NCI-H2196 treated with DMSO at 0.1 percent for 48 hours (cell line): ENCODE measurements at regions not wholly inside any gene's neighbourhood (a gene's known extent, or its start where the extent isn't known, plus 50 kb on each side); places are given as distances from the start of the nearest gene placed in this dataset.

Source experiments
- DNase-seq: peaks from one replicate; lab custom pipeline; 2025; ENCODE audit not compliant: unreplicated experiment; lab: John Stamatoyannopoulos, UW

DNA sequence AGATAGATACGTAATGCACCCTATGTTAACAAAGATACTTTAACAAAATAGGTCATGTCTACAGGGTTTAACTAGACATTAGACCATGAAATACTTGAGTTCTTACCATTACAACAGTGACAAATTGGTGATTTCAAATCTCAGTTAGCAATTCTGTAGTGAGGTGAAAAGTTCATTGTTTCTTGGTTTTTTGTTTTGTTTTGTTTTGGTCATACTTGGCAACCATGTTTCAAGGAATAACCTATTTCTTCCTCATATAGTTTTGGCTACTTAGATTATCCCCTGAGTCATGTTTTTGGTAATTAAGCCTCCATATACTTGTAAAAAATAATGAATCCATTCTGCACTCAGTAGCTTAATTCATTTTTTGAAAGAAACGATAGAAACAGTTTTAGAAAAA is 1200.4 kb downstream of the DIAPH3 start:
- no peak for DNase-seq

DNA sequence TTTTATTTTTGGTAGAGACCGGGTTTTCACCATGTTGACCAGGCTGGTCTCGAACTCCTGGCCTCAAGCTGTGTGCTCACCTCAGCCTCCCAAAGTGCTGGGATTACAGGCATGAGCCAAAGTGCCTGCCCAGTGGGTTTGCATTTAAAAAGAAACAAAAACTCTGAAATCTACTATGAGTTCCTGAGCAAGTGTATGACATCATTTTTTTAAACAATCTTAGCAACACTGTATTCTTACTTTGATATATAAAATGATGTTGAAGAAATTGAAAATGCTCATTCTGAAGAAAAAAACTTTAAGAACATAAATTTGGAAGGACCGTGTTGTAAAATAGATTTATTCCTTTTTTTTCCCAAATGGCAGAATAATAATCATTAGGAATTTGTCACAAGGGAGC is 1199.7 kb downstream of the DIAPH3 start:
- DNase-seq = no peak

DNA sequence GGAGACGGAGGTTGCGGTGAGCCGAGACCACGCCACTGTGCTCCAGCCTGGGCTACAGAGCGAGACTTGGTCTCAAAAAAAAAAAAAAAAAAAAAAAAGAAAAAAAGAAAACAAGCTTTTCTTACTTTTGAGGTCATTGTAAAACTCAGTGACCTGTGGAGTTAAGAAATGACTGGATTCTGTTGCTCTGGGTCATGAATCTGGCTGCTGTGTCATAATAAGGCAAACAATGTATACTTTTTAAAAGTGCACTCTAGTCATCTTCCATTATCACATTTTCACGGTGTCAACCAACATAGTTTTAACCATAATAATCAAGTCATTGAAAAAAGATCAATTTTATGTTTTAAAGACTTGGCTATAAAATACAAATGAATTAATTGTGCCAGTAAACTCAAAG is 1186.6 kb downstream of the DIAPH3 start:
- no peak for DNase-seq

GRCh38 chr13:58978331-58978730 is 1185.4 kb downstream of the DIAPH3 start:
- no peak for DNase-seq

GRCh38 chr13:58979851-58980250 is 1183.9 kb downstream of the DIAPH3 start:
- DNase-seq = no peak

- DNase-seq = no peak
Measured at GRCh38 chr13:58985845-58986244, 1177.9 kb downstream of the DIAPH3 start.

DNA sequence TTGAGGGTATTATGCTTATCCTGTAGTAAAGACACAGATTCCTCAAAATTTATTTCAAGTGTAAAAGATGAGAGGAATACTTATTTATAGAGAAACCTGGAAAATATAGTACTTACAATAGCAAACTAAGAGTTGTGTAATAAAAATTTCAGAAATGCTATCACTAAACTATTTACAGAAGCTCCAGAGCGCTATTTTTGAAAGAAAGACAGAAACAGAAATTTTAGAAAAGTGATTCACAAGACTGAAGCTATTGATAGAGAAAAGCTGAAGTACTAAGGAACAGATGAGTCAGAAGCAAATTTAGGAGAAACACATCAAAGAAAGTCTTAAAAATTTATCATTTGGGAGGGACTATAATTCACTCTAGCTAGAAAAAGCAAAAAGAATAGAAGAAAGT is 1174.2 kb downstream of the DIAPH3 start:
- no peak for DNase-seq

DNA sequence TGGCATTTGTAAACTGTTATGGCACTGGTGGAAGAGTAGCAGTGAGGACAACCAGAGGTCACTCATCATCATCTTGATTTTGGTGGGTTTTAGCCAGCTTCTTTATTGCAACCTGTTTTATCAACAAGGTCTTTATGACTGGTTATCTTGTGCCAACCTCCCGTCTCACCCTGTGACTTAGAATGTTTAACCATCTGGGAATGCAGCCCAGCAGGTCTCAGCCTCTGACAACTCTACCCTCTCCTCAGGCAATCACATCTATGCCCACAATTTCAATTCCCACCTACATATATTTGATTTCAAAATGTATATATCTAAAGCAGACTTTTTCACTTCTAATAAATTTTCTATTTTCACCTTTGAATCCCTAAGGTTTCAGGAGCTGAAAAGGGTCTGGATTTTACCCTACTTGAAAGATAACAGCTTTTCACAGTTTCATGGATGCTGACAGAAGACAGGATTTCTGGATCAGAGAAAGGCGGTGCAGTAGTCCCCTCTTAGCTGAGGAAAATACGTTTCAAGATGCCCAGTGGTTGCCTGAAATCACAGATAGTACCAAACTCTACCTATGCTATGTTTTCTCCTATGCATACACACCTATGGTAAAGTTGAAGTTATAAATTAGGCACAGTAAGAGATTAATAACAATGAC is 1171.8 kb downstream of the DIAPH3 start:
- DNase-seq = no peak

- no peak for DNase-seq
Measured at GRCh38 chr13:58992478-58993042, 1171.2 kb downstream of the DIAPH3 start.

DNA sequence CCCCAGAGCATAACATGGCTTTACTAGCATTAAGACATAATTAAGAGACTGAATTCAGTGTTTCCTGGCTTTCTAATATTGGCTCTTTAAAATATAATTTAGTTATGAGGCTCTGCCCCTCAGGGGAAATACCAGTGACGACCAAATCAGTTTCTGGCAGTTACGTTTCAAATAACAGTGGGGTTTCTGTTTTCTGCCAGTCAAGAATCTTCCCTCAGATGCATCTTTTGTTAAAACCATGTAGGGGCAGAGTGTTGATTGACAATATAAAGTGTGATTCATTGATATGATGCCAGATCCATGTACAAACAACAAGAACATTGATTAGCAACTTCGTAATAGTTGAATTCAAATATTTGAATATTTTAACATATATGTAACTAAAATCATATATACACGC is 1169.7 kb downstream of the DIAPH3 start:
- no peak for DNase-seq

- DNase-seq = no peak
Measured at GRCh38 chr13:58994777-58995176, 1169.0 kb downstream of the DIAPH3 start.

- no peak for DNase-seq
Measured at GRCh38 chr13:58998716-58999115, 1165.0 kb downstream of the DIAPH3 start.

- DNase-seq = no peak
Measured at GRCh38 chr13:58999851-59000250, 1163.9 kb downstream of the DIAPH3 start.

DNA sequence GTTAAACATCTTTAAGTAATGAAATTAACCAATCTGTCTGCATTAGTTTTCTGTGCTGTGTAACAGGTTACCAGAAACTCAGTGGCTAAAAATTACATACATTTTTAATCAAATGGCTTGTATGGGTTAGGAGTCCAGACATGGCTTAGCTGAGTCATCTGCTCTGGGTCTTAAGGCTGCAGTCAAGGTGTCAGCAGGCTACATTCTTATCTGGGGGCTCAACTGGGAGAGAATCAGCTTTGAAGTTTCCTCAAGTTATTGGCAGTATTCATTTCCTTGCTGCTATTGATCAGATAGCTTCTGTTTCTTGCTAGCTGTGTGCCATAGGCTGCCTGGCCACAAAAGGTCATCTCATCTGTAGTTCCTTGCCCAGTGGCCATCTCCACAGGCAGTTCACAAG is 1163.0 kb downstream of the DIAPH3 start:
- DNase-seq = no peak

DNA sequence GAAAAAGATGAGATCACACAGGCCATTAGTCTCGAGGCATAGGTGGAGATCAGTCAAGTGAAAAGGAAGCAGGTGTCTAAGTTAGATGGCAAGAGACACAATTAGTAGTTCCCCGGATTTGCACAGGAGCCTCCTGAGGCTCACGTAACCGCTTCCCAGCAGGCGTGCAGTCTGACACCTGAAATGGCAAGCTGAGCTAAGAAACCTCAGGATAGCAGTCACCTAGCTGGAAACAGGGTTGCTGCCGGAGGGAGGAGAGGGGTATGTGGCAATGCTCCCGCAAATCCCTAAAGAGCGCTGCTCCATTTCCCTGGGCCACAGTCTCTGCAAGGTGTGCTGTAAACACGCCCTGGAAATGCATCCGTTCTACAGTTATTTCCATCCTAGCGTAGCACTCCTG is 1151.0 kb downstream of the DIAPH3 start:
- no peak for DNase-seq

DNA sequence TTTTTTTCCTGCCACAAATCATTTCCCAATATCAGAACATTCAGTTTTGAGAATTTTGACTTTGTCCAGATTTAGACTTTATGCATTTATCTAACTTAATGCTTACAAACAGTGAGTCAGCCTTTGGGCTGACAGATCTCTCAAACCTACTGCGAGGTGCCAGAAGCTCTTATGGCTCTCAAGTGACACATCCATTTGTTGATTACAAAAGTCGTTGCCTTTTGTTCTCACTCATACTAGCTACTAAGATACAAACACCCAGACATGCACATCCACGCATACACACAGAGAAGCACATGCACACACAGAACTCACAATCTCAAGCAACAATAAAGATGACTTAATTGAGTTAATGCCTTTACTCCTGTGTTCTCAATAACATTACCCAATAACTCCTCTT is 1147.5 kb downstream of the DIAPH3 start:
- DNase-seq = no peak

DNA sequence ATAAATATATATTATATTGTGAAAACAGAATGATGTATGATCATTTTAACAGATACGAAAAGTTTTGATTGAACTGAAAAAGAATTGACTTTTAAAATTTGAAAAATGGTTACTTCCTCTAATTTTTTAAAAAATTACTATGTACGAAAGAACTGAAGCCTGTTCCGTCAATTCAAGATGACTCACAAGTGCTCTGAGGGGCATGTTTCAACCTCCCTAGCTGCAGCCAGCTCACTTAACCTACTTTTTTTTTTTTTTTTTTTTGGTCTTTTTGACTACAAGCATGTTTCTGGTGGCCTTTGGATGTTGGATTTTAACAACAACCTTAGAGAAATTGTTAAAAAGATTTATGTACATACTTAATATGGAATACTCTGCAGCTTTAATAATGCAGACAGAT is 1139.3 kb downstream of the DIAPH3 start:
- no peak for DNase-seq

DNA sequence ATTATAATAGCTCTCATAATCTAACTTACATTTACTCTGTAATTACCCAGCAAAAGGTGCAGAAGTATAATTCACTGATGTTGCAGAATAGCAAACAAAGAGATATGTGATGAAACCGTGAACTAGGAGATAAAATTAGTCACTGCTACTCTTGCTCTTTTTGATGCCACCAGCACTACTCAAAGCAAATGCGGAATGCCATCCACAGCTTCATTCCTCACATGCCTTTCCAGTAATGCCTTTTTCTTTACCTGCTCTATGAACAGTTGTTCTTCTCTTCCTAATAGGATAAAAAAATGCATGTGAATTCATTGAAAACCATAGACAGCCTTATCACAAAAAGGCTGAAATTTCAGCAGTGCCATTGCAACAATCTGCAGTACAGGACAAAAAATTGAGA is 1129.5 kb downstream of the DIAPH3 start:
- no peak for DNase-seq

- no peak for DNase-seq
Measured at GRCh38 chr13:59038824-59039223, 1124.9 kb downstream of the DIAPH3 start.

DNA sequence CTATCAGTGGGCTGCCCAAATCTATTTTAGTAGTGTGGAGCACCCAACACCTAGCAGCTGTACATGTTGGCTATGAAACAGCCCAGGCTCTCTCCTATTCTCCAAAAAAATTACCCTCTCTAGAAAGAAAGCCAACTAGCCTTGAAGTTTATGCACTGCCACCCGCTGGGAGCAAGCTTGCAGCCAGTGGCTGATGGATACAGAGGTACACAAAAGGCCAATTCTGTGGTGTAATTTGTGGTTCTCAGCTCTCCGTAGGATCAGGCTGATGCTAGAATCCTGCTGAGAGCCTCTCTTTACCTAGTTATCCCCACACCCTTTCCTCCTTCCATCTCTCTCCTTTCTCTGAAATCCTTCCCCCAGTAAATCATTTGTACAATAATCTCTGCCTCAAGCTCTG is 1120.7 kb downstream of the DIAPH3 start:
- no peak for DNase-seq

DNA sequence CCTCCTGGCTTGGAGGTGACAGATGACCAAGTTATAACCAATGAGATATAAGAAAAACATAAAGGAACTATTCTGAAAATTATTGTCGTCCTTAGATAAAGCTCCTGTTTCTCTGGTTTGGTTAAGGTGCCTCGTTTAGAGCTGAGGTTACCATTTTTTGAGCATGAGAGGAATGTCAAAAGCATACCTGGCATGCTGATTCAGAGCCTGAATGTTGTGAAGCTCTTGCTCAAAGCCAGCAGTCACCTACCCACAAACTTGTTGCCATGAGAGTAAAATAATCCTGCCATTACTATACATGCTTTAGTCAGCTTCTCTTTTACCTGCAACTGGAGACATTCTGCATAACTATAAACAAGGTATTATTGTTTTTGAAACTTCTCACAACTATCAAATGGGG is 1116.2 kb downstream of the DIAPH3 start:
- no peak for DNase-seq

- DNase-seq = no peak
Measured at GRCh38 chr13:59061621-59062020, 1102.1 kb downstream of the DIAPH3 start.

- DNase-seq = no peak
Measured at GRCh38 chr13:59064042-59064441, 1099.7 kb downstream of the DIAPH3 start.
